IgD-negative memory B cell (primary cell): ENCODE measurements at regions not wholly inside any gene's neighbourhood (a gene's known extent, or its start where the extent isn't known, plus 50 kb on each side); places are given as distances from the start of the nearest gene placed in this dataset.
A peak's percentile ranks its signal among the peaks of the same experiment; 100 is the strongest.

Source experiments
- H3K27ac Mint-ChIP-seq, 3 donors: one replicate each; pipeline ENCODE4 v1.8.0; 2020 to 2022; ENCODE audit warnings: mild to moderate bottlenecking in 3 of 3, mixed read lengths in 3 of 3, moderate library complexity in 1 of 3
- H3K27me3 Mint-ChIP-seq: one replicate; pipeline ENCODE4 v1.8.0; 2021; ENCODE audit warnings: mixed read lengths
- H3K36me3 Mint-ChIP-seq: one replicate; pipeline ENCODE4 v1.8.0; 2020; ENCODE audit warnings: mild to moderate bottlenecking, mixed read lengths
- H3K4me1 Mint-ChIP-seq, 3 donors: one replicate each; pipeline ENCODE4 v1.8.0; 2020 to 2022; ENCODE audit warnings: mixed read lengths in 3 of 3, mild to moderate bottlenecking in 1 of 3
- H3K4me3 Mint-ChIP-seq, 4 donors: one replicate each; pipeline ENCODE4 v1.8.0; 2020 to 2022; ENCODE audit warnings: mild to moderate bottlenecking in 4 of 4, mixed read lengths in 4 of 4, moderate library complexity in 3 of 4
- H3K9me3 Mint-ChIP-seq, 3 donors: one replicate each; pipeline ENCODE4 v1.8.0; 2020 to 2021; ENCODE audit warnings: mixed read lengths in 3 of 3, mild to moderate bottlenecking in 1 of 3

GRCh38 chr3:6531153-6531552, 329.8 kb upstream of the GRM7 start:
- no peaks in the 10 kb centered on the region for H3K36me3 Mint-ChIP-seq
- no peak overlapping the region for H3K4me3 Mint-ChIP-seq
- peaks cover 0 to 6% (median 2%) of the 10 kb centered on the region in 3 donors for H3K9me3 Mint-ChIP-seq
- peak overlapping the region in 1 of 3 donors; percentile 28 for H3K27ac Mint-ChIP-seq
- no peaks in the 10 kb centered on the region for H3K4me1 Mint-ChIP-seq
- no peaks in the 10 kb centered on the region for H3K27me3 Mint-ChIP-seq

DNA sequence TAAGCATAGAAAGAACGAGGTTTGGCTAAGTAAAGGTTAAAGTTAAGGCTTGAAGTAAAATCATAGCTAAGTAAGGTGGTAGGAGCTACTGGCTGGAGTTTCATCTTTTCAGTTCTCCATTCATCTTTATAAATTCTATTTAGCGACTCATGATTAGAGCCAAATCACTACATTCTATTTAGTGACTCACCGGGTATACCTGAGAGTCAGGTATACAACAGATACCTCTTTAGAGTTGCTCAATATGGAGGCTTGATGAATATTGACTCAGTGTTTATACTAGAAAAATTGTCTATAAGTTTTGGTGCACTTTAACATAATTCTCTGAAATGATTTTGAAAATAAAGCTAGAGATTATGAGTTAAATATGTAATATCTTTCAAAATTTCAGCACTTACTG, 328.8 kb upstream of the GRM7 start:
- no peaks in the 10 kb centered on the region for H3K36me3 Mint-ChIP-seq

DNA sequence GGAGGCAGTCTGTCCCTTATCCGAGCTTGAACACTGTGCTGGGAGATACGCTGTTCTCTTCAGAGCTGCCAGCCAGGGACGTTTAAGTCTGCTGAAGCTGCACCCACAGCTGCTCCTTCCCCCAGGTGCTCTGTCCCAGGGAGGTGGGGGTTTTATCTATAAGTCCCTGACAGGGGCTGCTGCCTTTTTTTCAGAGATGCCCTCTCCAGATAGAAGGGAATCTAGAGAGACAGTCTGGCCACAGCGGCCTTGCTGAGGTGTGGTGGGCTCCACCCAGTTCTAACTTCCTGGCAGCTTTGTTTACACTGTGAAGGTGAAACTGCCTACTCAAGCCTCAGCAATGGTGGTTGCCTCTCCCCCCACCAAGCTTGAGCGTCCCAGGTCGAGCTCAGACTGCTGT, 319.9 kb upstream of the GRM7 start:
- Mint-ChIP-seq H3K36me3 (no peaks in the 10 kb centered on the region), H3K4me3 (no peak overlapping the region), H3K27ac (no peak overlapping the region), H3K4me1 (peaks cover 0 to 1% (median 0%) of the 10 kb centered on the region in 3 donors), H3K9me3 (peaks cover 0 to 12% (median 9%) of the 10 kb centered on the region in 3 donors), H3K27me3 (no peaks in the 10 kb centered on the region)

More for the DNA sequence above, 328.8 kb upstream of the GRM7 start:
- H3K4me1 Mint-ChIP-seq = no peaks in the 10 kb centered on the region
- no peak overlapping the region for H3K27ac Mint-ChIP-seq
- H3K4me3 Mint-ChIP-seq = no peak overlapping the region
- no peaks in the 10 kb centered on the region for H3K27me3 Mint-ChIP-seq
- peaks cover 0 to 6% (median 2%) of the 10 kb centered on the region in 3 donors for H3K9me3 Mint-ChIP-seq

DNA sequence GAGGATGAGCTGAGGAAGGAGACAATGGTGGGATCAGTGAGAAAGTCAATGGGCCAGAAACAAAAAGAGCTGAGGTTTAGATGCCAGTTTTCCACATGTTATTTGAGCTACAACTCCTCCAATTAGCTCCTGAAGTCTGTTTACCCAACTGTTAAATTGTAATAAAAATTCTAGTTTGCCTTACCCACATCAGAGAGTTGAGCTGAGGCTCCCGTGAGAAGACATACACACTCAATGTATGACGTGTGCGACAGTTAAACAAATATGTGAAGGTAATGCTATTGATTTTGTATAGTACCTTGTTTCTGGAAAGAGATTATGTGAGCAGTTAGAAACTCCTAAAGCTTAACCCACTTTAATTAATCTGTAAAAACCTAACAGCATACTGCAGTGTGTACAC, 318.1 kb upstream of the GRM7 start:
- peaks cover 0 to 9% (median 6%) of the 10 kb centered on the region in 3 donors for H3K9me3 Mint-ChIP-seq
- no peak overlapping the region for H3K4me3 Mint-ChIP-seq
- H3K27ac Mint-ChIP-seq = no peak overlapping the region
- no peaks in the 10 kb centered on the region for H3K27me3 Mint-ChIP-seq
- no peaks in the 10 kb centered on the region for H3K36me3 Mint-ChIP-seq
- H3K4me1 Mint-ChIP-seq = peaks cover 0 to 1% (median 0%) of the 10 kb centered on the region in 3 donors

DNA sequence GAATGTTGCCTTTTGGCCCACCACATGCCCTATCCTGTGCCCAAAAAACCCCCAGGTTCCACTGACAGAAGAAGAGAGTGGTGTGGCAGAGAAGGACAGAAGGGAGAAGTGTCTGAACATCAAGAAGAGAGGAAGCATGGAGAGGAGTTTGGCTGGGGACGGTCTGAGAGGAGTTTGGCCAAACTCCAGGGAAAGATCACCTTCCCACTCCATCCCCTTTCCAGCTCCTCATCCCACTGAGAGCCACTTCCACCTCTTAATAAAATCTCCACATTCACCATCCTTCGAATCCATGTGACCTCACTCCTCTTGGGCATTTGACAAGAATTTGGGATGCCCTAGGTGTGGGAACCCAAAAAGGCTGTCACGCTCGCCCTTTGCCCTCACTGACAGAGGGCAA, 311.6 kb upstream of the GRM7 start:
- peaks cover 4% of the 10 kb centered on the region for H3K36me3 Mint-ChIP-seq

GRCh38 chr3:6551165-6551564, 309.8 kb upstream of the GRM7 start:
- no peak overlapping the region for H3K27ac Mint-ChIP-seq
- H3K4me1 Mint-ChIP-seq = no peaks in the 10 kb centered on the region
- no peaks in the 10 kb centered on the region for H3K27me3 Mint-ChIP-seq
- peaks cover 4% of the 10 kb centered on the region for H3K36me3 Mint-ChIP-seq
- H3K4me3 Mint-ChIP-seq = no peak overlapping the region
- H3K9me3 Mint-ChIP-seq = peaks cover 2 to 11% (median 6%) of the 10 kb centered on the region in 3 donors

More for the DNA sequence above, 311.6 kb upstream of the GRM7 start:
- Mint-ChIP-seq H3K27ac (no peak overlapping the region), H3K4me3 (no peak overlapping the region), H3K4me1 (no peaks in the 10 kb centered on the region), H3K9me3 (peaks cover 2 to 11% (median 6%) of the 10 kb centered on the region in 3 donors), H3K27me3 (no peaks in the 10 kb centered on the region)

DNA sequence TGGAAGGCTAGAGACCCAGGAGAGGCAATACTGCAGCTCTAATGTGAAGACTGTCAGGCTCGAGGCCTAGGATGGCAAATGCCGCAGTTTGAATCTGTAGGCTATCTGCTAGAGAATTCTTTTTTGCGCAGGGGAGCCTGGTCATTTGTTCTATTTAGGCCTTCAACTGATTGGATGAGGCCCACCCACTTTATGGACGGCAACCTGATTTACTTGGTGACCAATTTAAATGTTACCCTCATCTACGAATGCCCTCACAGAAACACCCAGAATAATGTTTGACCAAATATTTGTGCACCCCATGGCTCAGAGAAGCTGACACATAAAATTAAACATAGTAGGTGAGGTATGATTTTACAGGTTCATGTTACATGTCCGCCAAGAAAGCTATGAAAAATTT, 300.7 kb upstream of the GRM7 start:
- Mint-ChIP-seq H3K36me3 (no peaks in the 10 kb centered on the region), H3K4me3 (no peak overlapping the region), H3K27me3 (no peaks in the 10 kb centered on the region), H3K9me3 (peaks cover 1 to 6% (median 2%) of the 10 kb centered on the region in 3 donors), H3K27ac (no peak overlapping the region), H3K4me1 (peaks cover 0 to 2% (median 0%) of the 10 kb centered on the region in 3 donors)

DNA sequence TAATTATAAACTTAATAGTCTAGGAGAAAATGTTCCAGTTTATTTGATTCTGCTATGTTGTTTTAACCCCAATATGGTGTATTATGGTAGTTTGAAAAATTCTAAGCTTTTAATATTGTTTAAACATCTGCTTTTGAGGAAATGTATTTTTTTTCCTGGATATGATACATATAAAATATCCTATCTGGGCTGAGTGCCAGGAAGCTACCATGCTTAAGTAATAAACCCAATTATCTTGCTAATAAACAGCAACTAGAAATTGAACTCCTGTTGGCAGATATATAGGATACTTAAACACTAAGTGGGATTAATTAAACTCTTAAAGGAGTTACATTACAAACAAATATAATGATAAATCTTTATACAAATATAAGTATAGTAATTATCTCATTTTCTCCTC, 293.7 kb upstream of the GRM7 start:
- H3K27ac Mint-ChIP-seq = no peak overlapping the region
- H3K27me3 Mint-ChIP-seq = no peaks in the 10 kb centered on the region
- peaks cover 2 to 5% (median 3%) of the 10 kb centered on the region in 3 donors for H3K9me3 Mint-ChIP-seq
- peaks cover 0 to 2% (median 0%) of the 10 kb centered on the region in 3 donors for H3K4me1 Mint-ChIP-seq
- no peaks in the 10 kb centered on the region for H3K36me3 Mint-ChIP-seq
- H3K4me3 Mint-ChIP-seq = no peak overlapping the region

- Mint-ChIP-seq H3K4me3 (no peak overlapping the region), H3K4me1 (peaks cover 0 to 2% (median 0%) of the 10 kb centered on the region in 3 donors)
These were observed 291.9 kb upstream of the GRM7 start for GRCh38 chr3:6568999-6569493.

DNA sequence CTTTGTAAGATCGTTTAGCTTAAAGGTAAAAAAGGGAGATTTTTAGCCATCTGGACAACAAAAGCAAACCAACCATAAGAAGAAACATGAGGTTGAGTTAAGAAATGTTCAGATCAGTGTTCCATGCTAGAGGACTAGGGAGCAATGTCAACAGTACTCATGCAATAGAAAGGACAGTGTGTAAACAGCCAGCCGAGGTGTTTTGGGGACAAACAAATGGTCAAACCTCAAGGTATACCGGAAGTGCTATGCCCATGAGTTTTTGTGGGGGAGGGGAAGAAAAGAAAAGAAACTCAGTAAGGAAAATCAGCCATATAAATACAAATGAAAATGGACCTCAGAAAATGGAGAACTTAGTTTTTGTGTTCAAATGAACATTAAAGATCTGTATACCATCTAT, 289.5 kb upstream of the GRM7 start:
- no peak overlapping the region for H3K27ac Mint-ChIP-seq
- peaks cover 0 to 4% (median 0%) of the 10 kb centered on the region in 3 donors for H3K9me3 Mint-ChIP-seq
- H3K27me3 Mint-ChIP-seq = no peaks in the 10 kb centered on the region
- H3K4me1 Mint-ChIP-seq = no peaks in the 10 kb centered on the region
- H3K36me3 Mint-ChIP-seq = no peaks in the 10 kb centered on the region
- H3K4me3 Mint-ChIP-seq = no peak overlapping the region

More at GRCh38 chr3:6568999-6569493, 291.9 kb upstream of the GRM7 start:
- H3K36me3 Mint-ChIP-seq = no peaks in the 10 kb centered on the region
- no peak overlapping the region for H3K27ac Mint-ChIP-seq
- H3K27me3 Mint-ChIP-seq = no peaks in the 10 kb centered on the region
- peaks cover 2 to 5% (median 3%) of the 10 kb centered on the region in 3 donors for H3K9me3 Mint-ChIP-seq

DNA sequence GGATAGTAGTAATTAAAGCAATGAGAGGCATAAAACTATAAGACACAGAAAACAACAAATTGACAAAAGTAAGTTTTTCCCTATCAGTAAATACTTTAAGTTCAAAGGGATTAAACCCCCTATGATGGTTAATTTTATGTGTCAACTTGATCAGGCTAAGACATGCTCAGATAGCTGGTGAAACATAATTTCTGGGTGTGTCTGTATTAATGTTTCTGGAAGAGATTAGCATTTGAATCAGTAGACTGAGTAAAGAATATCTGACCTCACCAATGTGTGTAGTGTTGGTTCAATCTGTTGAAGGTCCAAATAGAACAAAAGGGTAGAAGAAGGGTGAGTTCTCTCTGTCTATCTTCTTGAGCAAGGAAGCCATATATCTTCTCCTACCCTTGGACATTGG, 283.3 kb upstream of the GRM7 start:
- no peaks in the 10 kb centered on the region for H3K27me3 Mint-ChIP-seq
- no peak overlapping the region for H3K4me3 Mint-ChIP-seq
- H3K9me3 Mint-ChIP-seq = peaks cover 0 to 12% (median 2%) of the 10 kb centered on the region in 3 donors
- H3K27ac Mint-ChIP-seq = no peak overlapping the region
- no peaks in the 10 kb centered on the region for H3K36me3 Mint-ChIP-seq
- no peaks in the 10 kb centered on the region for H3K4me1 Mint-ChIP-seq

DNA sequence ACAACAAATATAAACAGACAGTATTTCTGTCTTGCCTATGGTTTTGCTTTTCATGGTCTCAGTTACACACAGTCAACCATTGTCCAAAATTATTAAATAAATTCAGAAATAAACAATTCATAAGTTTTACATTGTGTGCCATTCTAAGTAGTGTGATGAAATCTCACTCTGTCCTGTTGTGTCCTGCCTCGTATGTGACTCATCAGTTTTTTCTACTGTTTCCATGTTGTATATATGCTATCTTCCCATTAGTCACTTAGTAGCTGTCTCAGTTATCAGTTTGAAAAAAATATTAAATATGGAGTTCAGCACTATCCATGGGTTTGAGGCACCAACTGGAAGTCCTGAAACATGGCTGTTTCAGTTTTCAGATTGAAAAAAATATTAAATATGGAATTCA, 282.4 kb upstream of the GRM7 start:
- Mint-ChIP-seq H3K9me3 (peaks cover 0 to 12% (median 2%) of the 10 kb centered on the region in 3 donors), H3K27me3 (no peaks in the 10 kb centered on the region), H3K4me3 (no peak overlapping the region), H3K4me1 (no peaks in the 10 kb centered on the region), H3K36me3 (no peaks in the 10 kb centered on the region), H3K27ac (no peak overlapping the region)

- H3K27me3 Mint-ChIP-seq = no peaks in the 10 kb centered on the region
- H3K4me1 Mint-ChIP-seq = no peaks in the 10 kb centered on the region
- H3K4me3 Mint-ChIP-seq = no peak overlapping the region
- H3K36me3 Mint-ChIP-seq = no peaks in the 10 kb centered on the region
- peaks cover 0 to 12% (median 0%) of the 10 kb centered on the region in 3 donors for H3K9me3 Mint-ChIP-seq
- H3K27ac Mint-ChIP-seq = no peak overlapping the region
These were observed 280.1 kb upstream of the GRM7 start for GRCh38 chr3:6580808-6581207.

DNA sequence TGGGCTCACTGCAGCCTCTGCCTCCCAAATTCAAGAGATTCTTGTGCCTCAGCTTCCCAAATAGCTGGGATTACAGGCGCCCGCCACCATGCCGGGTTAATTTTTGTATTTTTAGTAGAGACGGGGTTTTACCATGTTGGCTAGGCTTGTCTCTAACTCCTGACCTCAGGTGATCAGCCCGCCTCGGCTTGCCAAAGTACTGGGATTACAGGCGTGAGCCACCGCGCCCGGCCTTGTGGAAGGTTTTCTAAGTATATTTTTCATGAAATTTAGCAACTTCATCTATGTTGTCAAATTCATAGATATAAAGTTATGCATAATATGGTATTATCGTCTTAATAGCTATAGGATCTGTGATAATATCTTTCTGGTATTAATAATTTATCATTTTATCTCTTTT, 275.6 kb upstream of the GRM7 start:
- Mint-ChIP-seq H3K4me3 (no peak overlapping the region), H3K27ac (no peak overlapping the region), H3K4me1 (no peaks in the 10 kb centered on the region), H3K36me3 (no peaks in the 10 kb centered on the region), H3K9me3 (peaks cover 0 to 5% (median 0%) of the 10 kb centered on the region in 3 donors), H3K27me3 (no peaks in the 10 kb centered on the region)

GRCh38 chr3:6600237-6600636, 260.7 kb upstream of the GRM7 start:
- peak overlapping the region in 1 of 4 donors; percentile 36 for H3K4me3 Mint-ChIP-seq
- no peaks in the 10 kb centered on the region for H3K36me3 Mint-ChIP-seq
- H3K4me1 Mint-ChIP-seq = peaks cover 0 to 2% (median 0%) of the 10 kb centered on the region in 3 donors
- no peaks in the 10 kb centered on the region for H3K27me3 Mint-ChIP-seq
- H3K9me3 Mint-ChIP-seq = peaks cover 1 to 6% (median 3%) of the 10 kb centered on the region in 3 donors
- no peak overlapping the region for H3K27ac Mint-ChIP-seq

DNA sequence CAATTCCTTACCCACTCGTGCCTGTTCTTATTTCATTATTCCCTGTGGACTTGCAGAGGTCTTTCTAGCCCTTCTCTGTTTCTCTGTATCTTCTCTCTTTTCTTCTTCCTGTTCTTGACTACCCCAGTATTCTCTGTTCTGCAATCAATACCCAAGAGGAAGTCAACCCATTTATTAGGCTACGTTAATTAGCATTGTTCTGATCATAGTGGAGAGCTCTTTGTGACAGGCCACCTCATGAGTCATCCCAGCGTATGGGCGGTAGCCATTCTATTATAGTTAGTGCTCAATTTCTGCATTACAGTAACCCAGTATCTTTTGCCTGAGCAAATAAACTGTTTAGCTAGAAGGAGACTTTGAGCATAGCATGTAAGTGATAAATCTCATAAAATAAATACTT, 259.5 kb upstream of the GRM7 start:
- no peaks in the 10 kb centered on the region for H3K27me3 Mint-ChIP-seq
- H3K4me3 Mint-ChIP-seq = no peak overlapping the region
- peaks cover 0 to 3% (median 0%) of the 10 kb centered on the region in 3 donors for H3K4me1 Mint-ChIP-seq
- no peaks in the 10 kb centered on the region for H3K36me3 Mint-ChIP-seq
- H3K27ac Mint-ChIP-seq = no peak overlapping the region
- H3K9me3 Mint-ChIP-seq = peaks cover 0 to 1% (median 1%) of the 10 kb centered on the region in 3 donors
